H54 (cell line): ENCODE measurements at regions not wholly inside any gene's neighbourhood (a gene's known extent, or its start where the extent isn't known, plus 50 kb on each side); places are given as distances from the start of the nearest gene placed in this dataset.
A peak's percentile ranks its signal among the peaks of the same experiment; 100 is the strongest.

Experiments used
- DNase-seq: peaks from one replicate; pipeline ENCODE4 v3.0.0; 2011; ENCODE audit warnings: low spot score, mixed read lengths; ENCODE audit not compliant: insufficient read length
- FAIRE-seq: peaks from 3 replicates; lab custom pipeline; 2011; peaks lifted over from hg19 to GRCh38; lab: Jason Lieb, UNC
- POLR2A ChIP-seq: IDR thresholded peaks from 2 replicates; pipeline ENCODE4 v1.6.1; 2011; ENCODE audit warnings: low read depth, mild to moderate bottlenecking, low read length

DNA sequence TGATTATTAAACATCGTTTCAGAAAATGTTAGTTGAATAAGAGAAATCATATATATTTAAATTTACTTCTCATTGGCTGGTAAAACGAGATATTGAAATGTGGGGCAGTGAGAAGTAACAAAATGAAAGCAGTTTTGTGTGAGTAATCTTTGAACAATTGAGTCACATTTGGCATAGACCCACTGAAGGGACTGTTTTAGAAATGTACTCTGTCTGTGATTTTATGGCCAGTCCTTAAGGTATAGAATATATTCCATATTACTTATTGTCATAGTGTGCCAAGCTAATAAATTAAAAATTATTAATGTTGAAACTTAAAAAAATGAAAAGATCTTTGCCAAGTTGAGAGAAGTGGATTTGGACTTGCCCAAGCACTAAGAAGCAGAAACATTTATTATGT lies 222.4 kb upstream of the COL3A1 start:
- DNase-seq: no peak
- FAIRE-seq: no peak
- no peak for TF ChIP-seq POLR2A

DNA sequence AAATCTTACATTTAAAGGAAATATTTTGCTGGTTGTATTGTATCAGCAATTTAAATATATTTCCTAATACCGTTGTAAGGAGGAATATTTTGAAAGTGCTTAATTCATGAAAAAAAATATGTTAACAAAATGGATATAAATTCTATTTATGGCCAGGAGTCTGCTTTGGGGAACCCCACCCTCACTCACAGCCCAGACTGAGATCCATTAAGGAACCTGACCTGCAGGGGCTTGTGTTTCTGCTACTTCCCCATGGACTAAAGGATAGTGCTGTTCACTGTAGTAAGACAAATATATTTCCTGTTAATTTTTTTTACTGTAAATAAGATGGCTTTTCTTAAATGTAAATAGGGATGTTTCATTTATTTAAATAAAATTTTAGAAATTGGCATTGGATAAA lies 221.9 kb upstream of the COL3A1 start:
- DNase-seq (no peak), FAIRE-seq (no peak)
- no peak for TF ChIP-seq POLR2A

DNA sequence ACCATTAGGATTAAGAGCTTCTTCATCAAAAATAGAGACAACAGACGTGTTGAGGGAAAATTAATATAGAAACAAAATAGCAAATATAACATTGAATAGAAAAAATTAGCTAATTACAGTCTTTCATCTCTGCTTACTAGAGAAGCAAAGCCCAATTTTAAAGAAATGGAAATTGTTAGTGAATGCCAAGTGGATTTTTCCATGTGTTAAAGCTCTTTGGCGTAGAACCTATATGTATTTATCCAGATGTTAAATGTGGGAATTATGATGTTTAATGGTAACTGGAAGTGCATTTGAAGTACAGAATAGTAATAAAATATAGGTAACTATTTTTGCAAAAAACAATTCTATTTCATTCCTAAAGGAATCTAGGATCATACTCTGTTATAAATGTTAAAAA lies 212.0 kb upstream of the COL3A1 start:
- no peak for FAIRE-seq

DNA sequence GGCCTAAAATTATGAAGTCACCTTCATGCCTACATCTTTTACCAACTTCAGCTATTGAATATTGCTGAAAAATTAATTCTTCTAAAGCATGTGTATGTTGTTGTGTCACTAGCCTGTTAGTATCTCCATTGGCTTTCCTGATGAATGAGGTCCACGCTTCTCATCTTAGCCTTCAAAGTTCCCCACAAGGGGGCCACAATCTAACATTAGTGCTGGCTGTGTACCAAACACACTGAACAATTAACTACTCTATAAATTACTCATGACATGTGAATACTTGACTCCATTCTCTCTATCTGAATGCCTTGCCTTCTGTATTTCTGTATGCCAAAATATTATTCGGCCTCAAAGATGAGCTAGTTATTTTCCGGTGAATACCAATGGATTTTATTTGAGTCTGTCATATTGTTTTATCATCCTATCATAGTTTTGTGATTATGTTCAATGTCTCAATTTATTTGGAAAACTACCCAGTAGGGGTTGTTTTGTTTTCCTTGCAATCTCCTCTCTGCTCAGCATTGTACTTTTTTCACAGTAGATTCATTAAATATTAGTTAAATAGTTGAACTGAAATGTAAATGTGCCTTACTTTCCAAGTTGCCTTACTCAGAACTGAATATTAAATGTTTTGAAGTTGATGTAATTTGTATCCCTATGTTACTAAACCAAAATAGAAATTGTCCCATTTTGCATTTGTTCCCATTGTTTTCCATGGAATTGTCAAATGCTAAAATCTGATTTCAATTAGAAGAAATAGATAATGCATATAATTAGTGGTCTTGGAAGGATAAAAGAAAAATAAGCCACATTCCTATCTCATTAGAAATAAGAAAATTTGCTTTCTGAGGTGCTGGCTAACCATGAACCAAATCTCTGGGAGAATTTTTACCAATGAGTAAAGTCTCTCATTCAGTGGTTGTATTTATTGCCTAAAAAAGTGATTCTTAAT lies 208.4 kb upstream of the COL3A1 start:
- TF ChIP-seq POLR2A: no peak
- no peak for DNase-seq
- peak; percentile 30 for FAIRE-seq

More for the DNA sequence above, 212.0 kb upstream of the COL3A1 start:
- no peak for DNase-seq
- no peak for TF ChIP-seq POLR2A

DNA sequence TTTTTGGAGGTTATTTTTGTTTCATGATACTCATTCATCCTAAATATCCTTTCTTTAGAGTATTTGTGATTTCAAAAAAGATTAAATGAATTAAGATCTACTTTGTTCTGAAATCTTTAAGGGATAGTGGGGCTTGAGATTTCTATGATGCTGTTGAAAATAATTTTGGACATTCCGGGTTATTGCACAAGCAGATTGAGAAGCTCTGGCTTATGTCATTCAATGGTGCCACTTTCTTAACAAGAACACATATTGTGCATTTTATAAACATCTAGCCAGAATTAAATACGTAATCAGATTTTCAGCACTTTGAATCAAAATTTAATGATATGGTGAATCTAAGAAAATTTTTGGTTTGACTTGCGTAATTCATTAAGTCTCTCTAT lies 207.7 kb upstream of the COL3A1 start:
- TF ChIP-seq POLR2A: no peak
- no peak for FAIRE-seq
- no peak for DNase-seq

DNA sequence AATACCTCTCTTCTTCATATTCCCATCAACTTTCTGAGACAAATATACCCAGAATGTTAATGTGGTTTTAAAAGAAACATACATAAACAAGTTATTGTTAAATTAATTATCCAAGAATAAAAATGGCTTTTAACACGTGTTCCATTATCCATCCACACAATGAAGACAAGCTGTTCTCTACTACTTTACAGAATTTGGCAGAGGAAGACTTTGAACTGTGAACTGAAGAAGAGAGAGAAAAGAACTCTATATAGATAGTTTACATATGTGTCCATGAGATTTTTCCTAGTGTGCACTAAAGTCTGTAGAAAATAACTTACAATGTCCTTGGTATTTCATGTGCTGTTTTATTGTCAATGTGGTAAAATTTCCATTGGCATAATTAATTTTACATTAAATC lies 207.0 kb upstream of the COL3A1 start:
- FAIRE-seq (no peak), DNase-seq (no peak)
- TF ChIP-seq POLR2A: no peak

DNA sequence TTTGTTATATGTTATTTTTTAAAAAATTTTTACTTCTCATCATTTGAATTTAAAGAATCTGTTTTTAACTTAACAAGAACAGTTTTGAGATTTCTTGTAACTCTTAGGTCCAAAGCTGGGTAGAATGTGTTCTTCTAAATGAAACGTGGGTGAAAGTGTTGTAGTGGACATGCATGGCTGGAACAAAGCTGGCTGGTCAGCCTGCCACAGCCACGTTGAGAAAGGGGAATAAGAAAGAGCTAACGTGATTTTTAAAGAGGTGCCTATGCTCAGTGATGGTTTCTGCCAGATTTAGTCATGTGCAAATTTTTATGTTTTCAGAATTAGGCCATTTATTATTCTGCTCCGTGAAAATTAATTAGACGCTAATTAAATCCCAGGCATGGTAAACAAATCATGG lies 203.9 kb upstream of the COL3A1 start:
- no peak for DNase-seq
- no peak for FAIRE-seq
- no peak for TF ChIP-seq POLR2A

DNA sequence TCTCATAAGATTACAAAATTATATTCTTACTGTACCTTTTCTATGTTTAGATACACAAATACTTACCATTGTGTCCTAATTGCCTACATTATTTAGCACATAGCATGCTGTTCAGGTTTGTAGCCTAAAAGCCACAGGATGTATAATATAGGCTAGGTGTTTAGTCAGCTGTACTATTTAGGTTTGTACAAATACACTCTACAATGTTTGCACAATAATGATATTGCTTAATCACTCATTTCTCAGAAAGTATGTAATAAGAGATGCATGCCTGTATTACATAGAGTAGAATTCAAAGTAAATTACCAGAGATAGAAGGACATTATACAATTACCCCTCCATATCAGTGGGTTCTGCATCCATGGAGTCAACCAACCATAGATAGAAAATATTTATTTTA lies 201.1 kb upstream of the COL3A1 start:
- DNase-seq (no peak), FAIRE-seq (peak; percentile 15)
- no peak for TF ChIP-seq POLR2A

DNA sequence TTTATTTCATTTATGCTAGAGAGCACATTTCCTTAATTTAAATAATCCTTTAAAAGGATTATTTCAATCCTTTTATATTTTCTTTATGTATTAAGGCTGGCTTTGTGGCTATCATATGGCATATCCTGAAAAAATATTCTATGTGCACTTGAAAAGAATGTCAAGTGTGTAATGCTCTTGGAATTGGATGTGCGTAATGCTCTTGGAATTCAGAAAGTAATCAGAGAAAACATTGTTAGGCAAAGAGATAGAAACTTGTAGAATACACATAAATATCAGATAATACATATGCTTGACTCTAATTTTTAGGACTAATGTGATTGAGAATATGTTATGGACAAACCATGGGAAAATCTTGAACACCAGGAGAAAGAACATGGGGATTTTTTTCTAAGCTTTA lies 197.5 kb upstream of the COL3A1 start:
- no peak for TF ChIP-seq POLR2A
- FAIRE-seq (peak; percentile 66), DNase-seq (no peak)

DNA sequence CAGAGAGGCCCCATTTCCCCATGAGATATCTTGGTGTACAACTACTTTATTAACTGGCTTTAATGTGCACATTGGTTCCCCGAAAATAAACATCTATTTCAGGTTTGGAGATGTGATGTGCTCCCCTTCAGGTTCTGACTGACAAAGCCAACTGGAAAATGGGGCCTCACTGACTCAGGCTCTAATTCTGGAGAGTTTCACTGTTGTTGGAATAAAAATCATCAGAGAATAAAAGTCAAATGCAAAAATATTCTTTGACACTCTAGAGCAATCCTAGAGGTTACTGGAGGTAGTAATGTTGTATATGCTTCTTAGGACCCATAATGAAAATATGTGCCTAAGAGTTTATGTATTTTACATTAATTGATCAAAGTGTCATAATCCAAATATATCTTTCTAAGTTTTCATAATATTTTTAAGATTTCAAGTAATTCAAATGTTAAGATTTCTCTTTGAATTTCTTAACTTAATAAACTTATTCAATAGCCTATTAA lies 189.9 kb upstream of the COL3A1 start:
- FAIRE-seq: no peak
- no peak for TF ChIP-seq POLR2A
- DNase-seq: no peak

DNA sequence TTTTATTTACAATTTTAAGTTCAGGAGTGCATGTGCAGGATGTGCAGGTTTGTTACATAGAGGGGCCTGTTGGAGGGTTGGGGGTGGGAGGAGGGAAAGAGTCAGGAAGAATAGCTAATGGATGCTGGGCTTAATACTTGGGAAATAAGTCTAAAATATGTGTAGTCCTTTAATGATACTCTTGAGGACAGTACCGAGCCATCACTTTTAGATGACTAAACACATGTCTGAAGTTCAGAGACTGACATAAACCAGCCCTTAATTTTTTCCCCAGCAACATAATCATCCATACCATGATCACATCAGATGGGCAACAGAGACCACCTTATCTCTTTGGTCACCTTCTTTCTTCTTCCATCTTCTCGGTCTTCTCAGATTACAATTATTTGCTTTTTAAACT lies 189.1 kb upstream of the COL3A1 start:
- FAIRE-seq: no peak
- TF ChIP-seq POLR2A: no peak

DNA sequence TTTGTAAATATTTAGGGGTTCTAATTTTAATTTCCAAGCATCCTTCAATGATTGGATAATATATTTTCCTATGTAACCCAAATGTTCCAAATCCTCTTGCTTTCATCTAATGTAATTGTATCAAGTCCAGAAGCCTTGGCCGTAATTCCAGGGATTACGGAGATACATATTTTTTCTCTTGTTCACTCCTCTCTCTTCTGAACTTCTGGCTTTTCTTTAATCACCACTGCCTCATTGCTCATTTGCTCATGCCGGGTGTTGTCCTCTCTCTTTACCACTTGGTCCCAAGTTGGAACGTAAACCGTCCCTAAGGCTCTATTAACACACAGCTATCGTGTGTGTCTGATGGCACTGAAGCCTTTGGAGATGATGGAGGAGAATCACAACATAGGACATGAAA lies 188.7 kb upstream of the COL3A1 start:
- DNase-seq (no peak), FAIRE-seq (no peak)
- TF ChIP-seq POLR2A: no peak

More for the DNA sequence above, 189.1 kb upstream of the COL3A1 start:
- no peak for DNase-seq

DNA sequence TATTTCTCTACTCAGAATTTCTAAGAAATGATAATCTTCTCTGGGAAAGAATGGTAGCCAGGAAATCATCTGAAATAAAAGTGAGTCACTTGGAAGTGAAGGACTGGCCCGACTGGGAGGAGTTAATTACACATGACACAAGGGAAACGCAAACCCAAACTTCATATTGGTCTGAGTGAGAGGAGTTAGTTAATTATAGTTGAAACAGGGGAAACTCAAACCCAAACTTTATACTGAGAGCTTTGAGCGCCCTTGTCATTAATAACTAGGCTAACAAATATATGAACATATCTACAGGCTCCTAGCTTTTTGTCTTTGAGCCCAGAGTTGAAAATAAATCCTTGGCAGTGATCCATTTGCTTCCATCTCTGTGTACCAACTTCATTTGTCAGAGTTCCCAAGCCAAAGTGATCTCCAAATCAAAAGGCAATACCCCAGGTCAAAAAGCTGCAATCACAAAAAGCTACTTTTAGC lies 187.8 kb upstream of the COL3A1 start:
- DNase-seq (peak; percentile 15), FAIRE-seq (peak; percentile 94)
- no peak for TF ChIP-seq POLR2A

DNA sequence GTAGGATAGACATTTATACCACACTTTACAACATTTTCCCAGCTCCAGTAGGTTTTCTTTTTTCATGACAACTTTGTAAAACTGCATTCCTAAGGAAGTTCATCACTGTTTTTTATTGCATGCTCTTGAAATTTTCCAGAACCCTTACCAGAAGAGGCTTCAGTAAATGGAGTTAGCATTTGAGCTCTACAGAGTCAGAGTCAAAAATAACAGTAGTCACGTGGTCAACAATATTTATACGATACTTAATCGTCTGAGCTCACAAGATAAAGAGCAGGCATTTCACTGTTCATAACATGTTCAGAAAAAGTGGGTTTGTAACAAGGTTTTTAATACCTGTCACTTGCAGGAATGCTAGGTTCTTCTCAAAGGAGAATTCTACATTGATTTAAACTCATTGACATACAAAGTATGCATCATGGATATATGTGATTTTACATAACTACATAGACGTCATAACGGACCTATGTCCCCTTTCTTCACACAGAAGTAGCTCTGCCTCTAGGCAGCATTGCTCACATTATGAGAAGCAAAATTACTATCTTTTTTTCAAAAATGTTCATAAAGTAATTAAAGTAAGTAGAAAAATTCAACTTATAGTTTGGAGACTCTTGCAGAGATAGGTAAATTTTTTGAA lies 187.0 kb upstream of the COL3A1 start:
- TF ChIP-seq POLR2A: no peak

More for the DNA sequence above, 187.0 kb upstream of the COL3A1 start:
- FAIRE-seq (peak; percentile 94), DNase-seq (no peak)
